B cell (primary cell): ENCODE measurements at regions not wholly inside any gene's neighbourhood (a gene's known extent, or its start where the extent isn't known, plus 50 kb on each side); places are given as distances from the start of the nearest gene placed in this dataset.

Experiments used
- EZH2 ChIP-seq: IDR thresholded peaks from 2 replicates; pipeline ENCODE4 v1.6.1; 2012; ENCODE audit warnings: borderline replicate concordance, low read depth, mild to moderate bottlenecking, moderate library complexity, low read length; ENCODE audit not compliant: insufficient read depth, poor library complexity, severe bottlenecking
- TF ChIP-seq, protein P1 (sequence below): fragments of 200-600 bp; IDR thresholded peaks from one replicate; pipeline ENCODE4 v1.8.0; 2022; ENCODE audit warnings: antibody characterized with exemption, mild to moderate bottlenecking

DNA sequence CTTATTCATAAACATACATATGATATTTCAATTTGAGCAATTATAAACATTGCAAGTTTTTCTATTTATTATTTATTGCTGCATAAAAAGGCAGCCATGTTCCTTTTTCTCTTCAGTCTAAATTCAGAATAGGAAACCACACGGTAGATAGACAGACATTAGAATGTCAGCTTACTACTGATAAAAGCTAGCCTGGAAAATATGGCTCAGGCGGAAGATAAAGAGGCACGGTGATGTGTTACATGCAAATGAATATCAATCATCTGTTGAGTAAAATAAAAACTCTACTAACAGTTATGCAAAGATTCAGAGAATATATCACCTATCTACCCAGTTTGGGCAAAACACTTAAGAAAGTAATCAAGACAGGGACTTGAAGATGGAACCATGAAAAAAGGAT, 73.5 kb upstream of the PDSS1 start:
- TF ChIP-seq, protein P1, sequence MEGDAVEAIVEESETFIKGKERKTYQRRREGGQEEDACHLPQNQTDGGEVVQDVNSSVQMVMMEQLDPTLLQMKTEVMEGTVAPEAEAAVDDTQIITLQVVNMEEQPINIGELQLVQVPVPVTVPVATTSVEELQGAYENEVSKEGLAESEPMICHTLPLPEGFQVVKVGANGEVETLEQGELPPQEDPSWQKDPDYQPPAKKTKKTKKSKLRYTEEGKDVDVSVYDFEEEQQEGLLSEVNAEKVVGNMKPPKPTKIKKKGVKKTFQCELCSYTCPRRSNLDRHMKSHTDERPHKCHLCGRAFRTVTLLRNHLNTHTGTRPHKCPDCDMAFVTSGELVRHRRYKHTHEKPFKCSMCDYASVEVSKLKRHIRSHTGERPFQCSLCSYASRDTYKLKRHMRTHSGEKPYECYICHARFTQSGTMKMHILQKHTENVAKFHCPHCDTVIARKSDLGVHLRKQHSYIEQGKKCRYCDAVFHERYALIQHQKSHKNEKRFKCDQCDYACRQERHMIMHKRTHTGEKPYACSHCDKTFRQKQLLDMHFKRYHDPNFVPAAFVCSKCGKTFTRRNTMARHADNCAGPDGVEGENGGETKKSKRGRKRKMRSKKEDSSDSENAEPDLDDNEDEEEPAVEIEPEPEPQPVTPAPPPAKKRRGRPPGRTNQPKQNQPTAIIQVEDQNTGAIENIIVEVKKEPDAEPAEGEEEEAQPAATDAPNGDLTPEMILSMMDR, result no peak
- no peak for TF ChIP-seq EZH2
